Thyroid gland (tissue), 4 donors: ENCODE measurements at regions not wholly inside any gene's neighbourhood (a gene's known extent, or its start where the extent isn't known, plus 50 kb on each side); places are given as distances from the start of the nearest gene placed in this dataset.

ENCODE experiments used
- DNase-seq, 2 donors: peaks; one replicate each; pipeline ENCODE4 v3.0.0-alpha.2; 2019
- H3K27ac ChIP-seq, 3 donors: fragments of 200-600 bp; sonication (generic); 1 replicate in 2 of 3; 2 replicates in 1 of 3; pipeline ENCODE4 v1.5.1; 2016 to 2019; ENCODE audit warnings: mild to moderate bottlenecking in 1 of 3, moderate library complexity in 1 of 3
- H3K27me3 ChIP-seq: fragments of 200-600 bp; sonication (generic); one replicate; pipeline ENCODE4 v1.5.1; 2019
- H3K36me3 ChIP-seq, 2 donors: fragments of 200-600 bp; sonication (generic); one replicate each; pipeline ENCODE4 v1.5.1; 2016 to 2019
- H3K4me1 ChIP-seq, 2 donors: fragments of 200-600 bp; sonication (generic); one replicate each; pipeline ENCODE4 v1.5.1; 2017 to 2019
- H3K4me3 ChIP-seq, 3 donors: fragments of 200-600 bp; sonication (generic); replicated peaks in 1 of 3; 1 replicate in 2 of 3; 2 replicates in 1 of 3; pipeline ENCODE4 v1.5.1; 2016; ENCODE audit warnings: mild to moderate bottlenecking in 1 of 3
- H3K9me3 ChIP-seq: fragments of 200-600 bp; sonication (generic); one replicate; pipeline ENCODE4 v1.5.1; 2017
- CTCF ChIP-seq, 6 experiments: fragments of 200-600 bp in 3 of 6; fragments of 450-650 bp in 3 of 6; sonication (generic) in 3 of 6; IDR thresholded peaks; one replicate each; pipeline ENCODE4 v1.5.1; 2016 to 2019; ENCODE audit warnings: antibody characterized with exemption in 6 of 6, mild to moderate bottlenecking in 2 of 6, inconsistent platforms in 1 of 6, moderate library complexity in 1 of 6
- POLR2A ChIP-seq, 2 donors: fragments of 450-650 bp; IDR thresholded peaks; one replicate each; pipeline ENCODE4 v1.6.1; 2017; ENCODE audit warnings: antibody characterized with exemption in 2 of 2, mild to moderate bottlenecking in 2 of 2, moderate library complexity in 1 of 2
- WGBS, 2 donors: methylation state at CpG; one replicate each; pipeline ENCODE4 v1.1.5; 2017; 5-methylcytosine and 5-hydroxymethylcytosine counted together
- intact Hi-C: fragments of 100-400 bp; cut with DNase I; formaldehyde crosslinking; loops from one replicate; pipeline ENCODE4 v1.15.1; 2023

- TF ChIP-seq CTCF (IDR thresholded peaks at IDR 0.05), result no peak
- no peak for TF ChIP-seq POLR2A (IDR thresholded peaks at IDR 0.05)
- intact Hi-C loops, result no loop called here
- Histone ChIP-seq H3K9me3 (no peaks in the 10 kb centered on the region), H3K27me3 (no peaks in the 10 kb centered on the region), H3K4me3 (no peak overlapping the region), H3K36me3 (no peaks in the 10 kb centered on the region), H3K4me1 (no peaks in the 10 kb centered on the region), H3K27ac (no peak overlapping the region)
- WGBS, 2 donors, result 86 to 95% methylated on average over 4 to 5 of the region's 5 CpGs
- no peak for DNase-seq
Measured at GRCh38 chr10:43852644-43853214, 204.0 kb upstream of the ZNF32 start.

GRCh38 chr10:43852149-43852548, 203.5 kb upstream of the ZNF32 start:
- DNase-seq, result no peak

GRCh38 chr10:43851030-43851429, 202.3 kb upstream of the ZNF32 start:
- TF ChIP-seq POLR2A (IDR thresholded peaks at IDR 0.05) (no peak), CTCF (IDR thresholded peaks at IDR 0.05) (no peak)
- no peaks in the 10 kb centered on the region for H3K4me1 ChIP-seq

More at GRCh38 chr10:43852149-43852548, 203.5 kb upstream of the ZNF32 start:
- H3K27ac ChIP-seq, result no peak overlapping the region
- no peak overlapping the region for H3K4me3 ChIP-seq
- H3K36me3 ChIP-seq, result no peaks in the 10 kb centered on the region
- no peaks in the 10 kb centered on the region for H3K9me3 ChIP-seq
- TF ChIP-seq CTCF (IDR thresholded peaks at IDR 0.05) (no peak), POLR2A (IDR thresholded peaks at IDR 0.05) (no peak)
- WGBS, 2 donors, result 82 to 88% methylated on average over 9 of the region's 9 CpGs
- H3K4me1 ChIP-seq, result no peaks in the 10 kb centered on the region
- intact Hi-C loops, result no loop called here
- no peaks in the 10 kb centered on the region for H3K27me3 ChIP-seq

DNA sequence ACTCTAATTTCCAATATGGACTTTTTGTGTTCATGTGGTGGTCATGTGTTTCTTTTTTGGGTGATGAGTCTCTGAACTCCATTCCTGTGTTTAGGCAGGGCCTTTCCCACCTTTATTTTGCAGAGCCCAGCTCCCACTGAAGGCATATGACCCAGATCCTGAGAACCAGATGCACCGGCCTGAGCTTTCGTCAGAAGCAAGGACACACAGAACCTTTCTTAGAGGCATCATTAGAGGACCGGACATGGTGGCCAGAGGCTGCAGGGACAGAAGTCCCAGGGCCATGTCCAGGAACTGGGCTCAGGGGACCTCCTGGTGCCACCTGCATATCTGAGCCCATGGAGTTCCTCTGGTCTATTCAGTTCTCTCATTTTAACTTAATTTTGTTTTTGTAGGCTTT, 200.9 kb upstream of the ZNF32 start:
- H3K9me3 ChIP-seq, result no peaks in the 10 kb centered on the region
- H3K4me1 ChIP-seq, result peaks cover 0 to 4% of the 10 kb centered on the region in 2 donors
- no peak for TF ChIP-seq CTCF (IDR thresholded peaks at IDR 0.05)
- TF ChIP-seq POLR2A (IDR thresholded peaks at IDR 0.05), result no peak
- H3K4me3 ChIP-seq, result no peak overlapping the region
- intact Hi-C loops, result no loop called here
- H3K36me3 ChIP-seq, result no peaks in the 10 kb centered on the region
- no peaks in the 10 kb centered on the region for H3K27me3 ChIP-seq
- H3K27ac ChIP-seq, result no peak overlapping the region
- DNase-seq, result no peak
- 95 to 100% methylated on average over 3 of the region's 3 CpGs for WGBS, 2 donors

More at GRCh38 chr10:43851030-43851429, 202.3 kb upstream of the ZNF32 start:
- Histone ChIP-seq H3K9me3 (no peaks in the 10 kb centered on the region), H3K27ac (no peak overlapping the region), H3K36me3 (no peaks in the 10 kb centered on the region), H3K4me3 (no peak overlapping the region), H3K27me3 (no peaks in the 10 kb centered on the region)
- intact Hi-C loops, result no loop called here
- 76 to 85% methylated on average over 3 of the region's 3 CpGs for WGBS, 2 donors
- DNase-seq, result no peak

- intact Hi-C loops, result no loop called here
- Histone ChIP-seq H3K4me3 (no peak overlapping the region), H3K27ac (peak overlapping the region in 2 of 3 donors; percentile 8 to 27), H3K9me3 (no peaks in the 10 kb centered on the region), H3K4me1 (peaks cover 0 to 4% of the 10 kb centered on the region in 2 donors), H3K27me3 (no peaks in the 10 kb centered on the region), H3K36me3 (no peaks in the 10 kb centered on the region)
- 60 to 75% methylated on average over 4 of the region's 4 CpGs for WGBS, 2 donors
- DNase-seq, result no peak
- TF ChIP-seq CTCF (IDR thresholded peaks at IDR 0.05), result no peak
- TF ChIP-seq POLR2A (IDR thresholded peaks at IDR 0.05), result no peak
Measured at GRCh38 chr10:43846968-43847367, 198.3 kb upstream of the ZNF32 start.
